ENCODE measurements at regions not wholly inside any gene's neighbourhood (a gene's known extent, or its start where the extent isn't known, plus 50 kb on each side); places are given as distances from the start of the nearest gene placed in this dataset.

DNA sequence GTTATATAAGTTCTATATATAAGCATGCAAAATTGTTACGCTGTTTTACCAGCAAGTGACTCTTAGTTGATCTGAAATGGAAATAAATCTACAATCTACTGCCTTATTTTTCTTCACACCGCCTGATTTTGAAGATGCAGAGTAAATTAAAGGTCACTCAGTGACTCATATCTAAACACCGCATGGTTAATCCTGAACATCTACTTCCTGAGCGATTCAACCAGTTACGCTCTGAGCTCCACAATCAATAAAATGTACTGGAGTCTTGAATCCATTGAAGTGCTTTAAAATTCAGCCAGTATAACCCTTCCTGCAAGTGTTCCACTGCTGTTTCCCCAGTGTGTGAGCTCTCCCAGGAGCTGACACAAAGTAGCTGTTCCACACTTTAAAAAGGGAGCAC lies 192.8 kb downstream of the SLC7A11 start:
- TF ChIP-seq POLR2AphosphoS5 (IDR thresholded peaks at IDR 0.05; ENCODE audit: low read length) (no peak), ZSCAN29 (IDR thresholded peaks at IDR 0.05) (no peak), CHD4 (IDR thresholded peaks at IDR 0.05) (no peak), CEBPB (IDR thresholded peaks at IDR 0.05; ENCODE audit: borderline replicate concordance in 1 of 2, low read depth in 2 of 2, low read length in 2 of 2) (no peak), TCF3 (IDR thresholded peaks at IDR 0.05; ENCODE audit: borderline replicate concordance, insufficient read depth, low read depth, low read length) (no peak), EP300 (IDR thresholded peaks at IDR 0.05; ENCODE audit: borderline replicate concordance in 1 of 2, control insufficient read depth in 1 of 2, low read depth in 2 of 2, low read length in 2 of 2) (no peak)
- TF ChIP-seq, protein P1, sequence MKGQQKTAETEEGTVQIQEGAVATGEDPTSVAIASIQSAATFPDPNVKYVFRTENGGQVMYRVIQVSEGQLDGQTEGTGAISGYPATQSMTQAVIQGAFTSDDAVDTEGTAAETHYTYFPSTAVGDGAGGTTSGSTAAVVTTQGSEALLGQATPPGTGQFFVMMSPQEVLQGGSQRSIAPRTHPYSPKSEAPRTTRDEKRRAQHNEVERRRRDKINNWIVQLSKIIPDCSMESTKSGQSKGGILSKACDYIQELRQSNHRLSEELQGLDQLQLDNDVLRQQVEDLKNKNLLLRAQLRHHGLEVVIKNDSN (IDR thresholded peaks at IDR 0.05; ENCODE audit: borderline replicate concordance, extremely low read length, insufficient read depth, low read depth, low read length) = no peak
- TF ChIP-seq, protein P2, sequence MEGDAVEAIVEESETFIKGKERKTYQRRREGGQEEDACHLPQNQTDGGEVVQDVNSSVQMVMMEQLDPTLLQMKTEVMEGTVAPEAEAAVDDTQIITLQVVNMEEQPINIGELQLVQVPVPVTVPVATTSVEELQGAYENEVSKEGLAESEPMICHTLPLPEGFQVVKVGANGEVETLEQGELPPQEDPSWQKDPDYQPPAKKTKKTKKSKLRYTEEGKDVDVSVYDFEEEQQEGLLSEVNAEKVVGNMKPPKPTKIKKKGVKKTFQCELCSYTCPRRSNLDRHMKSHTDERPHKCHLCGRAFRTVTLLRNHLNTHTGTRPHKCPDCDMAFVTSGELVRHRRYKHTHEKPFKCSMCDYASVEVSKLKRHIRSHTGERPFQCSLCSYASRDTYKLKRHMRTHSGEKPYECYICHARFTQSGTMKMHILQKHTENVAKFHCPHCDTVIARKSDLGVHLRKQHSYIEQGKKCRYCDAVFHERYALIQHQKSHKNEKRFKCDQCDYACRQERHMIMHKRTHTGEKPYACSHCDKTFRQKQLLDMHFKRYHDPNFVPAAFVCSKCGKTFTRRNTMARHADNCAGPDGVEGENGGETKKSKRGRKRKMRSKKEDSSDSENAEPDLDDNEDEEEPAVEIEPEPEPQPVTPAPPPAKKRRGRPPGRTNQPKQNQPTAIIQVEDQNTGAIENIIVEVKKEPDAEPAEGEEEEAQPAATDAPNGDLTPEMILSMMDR (IDR thresholded peaks at IDR 0.05 in 2 of 3, conservative IDR thresholded peaks at IDR 0.05 in 1 of 3; ENCODE audit: control insufficient read depth in 2 of 3, extremely low read depth in 1 of 3, insufficient read depth in 1 of 3, low read depth in 3 of 3, low read length in 3 of 3) = no peak
- TF ChIP-seq, protein P3, sequence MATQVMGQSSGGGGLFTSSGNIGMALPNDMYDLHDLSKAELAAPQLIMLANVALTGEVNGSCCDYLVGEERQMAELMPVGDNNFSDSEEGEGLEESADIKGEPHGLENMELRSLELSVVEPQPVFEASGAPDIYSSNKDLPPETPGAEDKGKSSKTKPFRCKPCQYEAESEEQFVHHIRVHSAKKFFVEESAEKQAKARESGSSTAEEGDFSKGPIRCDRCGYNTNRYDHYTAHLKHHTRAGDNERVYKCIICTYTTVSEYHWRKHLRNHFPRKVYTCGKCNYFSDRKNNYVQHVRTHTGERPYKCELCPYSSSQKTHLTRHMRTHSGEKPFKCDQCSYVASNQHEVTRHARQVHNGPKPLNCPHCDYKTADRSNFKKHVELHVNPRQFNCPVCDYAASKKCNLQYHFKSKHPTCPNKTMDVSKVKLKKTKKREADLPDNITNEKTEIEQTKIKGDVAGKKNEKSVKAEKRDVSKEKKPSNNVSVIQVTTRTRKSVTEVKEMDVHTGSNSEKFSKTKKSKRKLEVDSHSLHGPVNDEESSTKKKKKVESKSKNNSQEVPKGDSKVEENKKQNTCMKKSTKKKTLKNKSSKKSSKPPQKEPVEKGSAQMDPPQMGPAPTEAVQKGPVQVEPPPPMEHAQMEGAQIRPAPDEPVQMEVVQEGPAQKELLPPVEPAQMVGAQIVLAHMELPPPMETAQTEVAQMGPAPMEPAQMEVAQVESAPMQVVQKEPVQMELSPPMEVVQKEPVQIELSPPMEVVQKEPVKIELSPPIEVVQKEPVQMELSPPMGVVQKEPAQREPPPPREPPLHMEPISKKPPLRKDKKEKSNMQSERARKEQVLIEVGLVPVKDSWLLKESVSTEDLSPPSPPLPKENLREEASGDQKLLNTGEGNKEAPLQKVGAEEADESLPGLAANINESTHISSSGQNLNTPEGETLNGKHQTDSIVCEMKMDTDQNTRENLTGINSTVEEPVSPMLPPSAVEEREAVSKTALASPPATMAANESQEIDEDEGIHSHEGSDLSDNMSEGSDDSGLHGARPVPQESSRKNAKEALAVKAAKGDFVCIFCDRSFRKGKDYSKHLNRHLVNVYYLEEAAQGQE (IDR thresholded peaks at IDR 0.05; ENCODE audit: low read depth, low read length) = no peak

Measured in GM12878 (cell line).